ENCODE measurements at regions not wholly inside any gene's neighbourhood (a gene's known extent, or its start where the extent isn't known, plus 50 kb on each side); places are given as distances from the start of the nearest gene placed in this dataset.

GRCh38 chr3:31013843-31014242 is 119.4 kb upstream of the GADL1 start:
- ATAC-seq (ENCODE audit: low FRiP score in 2 of 2) = peak in 1 of 2 donors; percentile 28
- Histone ChIP-seq H3K4me3 (no peak overlapping the region), H3K27ac (no peak overlapping the region), H3K36me3 (no peaks in the 10 kb centered on the region), H3K27me3 (no peaks in the 10 kb centered on the region), H3K4me1 (peaks cover 0 to 5% (median 0%) of the 10 kb centered on the region in 4 donors), H3K9me3 (no peaks in the 10 kb centered on the region)
- DNase-seq = no peak
- no peak for TF ChIP-seq POLR2AphosphoS5 (IDR thresholded peaks at IDR 0.05)
- no peak for TF ChIP-seq EP300 (IDR thresholded peaks at IDR 0.05)
- no peak for TF ChIP-seq POLR2A (IDR thresholded peaks at IDR 0.05)
- no peak for TF ChIP-seq CTCF (IDR thresholded peaks at IDR 0.05)

GRCh38 chr3:31014317-31015040 is 120.0 kb upstream of the GADL1 start:
- 84 to 87% methylated on average over 8 of the region's 8 CpGs for WGBS, 2 donors
- H3K27ac ChIP-seq = no peak overlapping the region
- TF ChIP-seq POLR2A (IDR thresholded peaks at IDR 0.05) = no peak
- TF ChIP-seq CTCF (IDR thresholded peaks at IDR 0.05) = no peak
- no peak for TF ChIP-seq POLR2AphosphoS5 (IDR thresholded peaks at IDR 0.05)
- TF ChIP-seq EP300 (IDR thresholded peaks at IDR 0.05) = no peak
- H3K36me3 ChIP-seq = no peaks in the 10 kb centered on the region
- no peaks in the 10 kb centered on the region for H3K9me3 ChIP-seq
- no peak overlapping the region for H3K4me3 ChIP-seq
- H3K4me1 ChIP-seq = peaks cover 0 to 5% (median 0%) of the 10 kb centered on the region in 4 donors
- no peaks in the 10 kb centered on the region for H3K27me3 ChIP-seq
- DNase-seq (no peak), ATAC-seq (ENCODE audit: low FRiP score in 2 of 2) (no peak)

- no peak for DNase-seq
- ATAC-seq (ENCODE audit: low FRiP score in 2 of 2) = no peak
- Histone ChIP-seq H3K9me3 (no peaks in the 10 kb centered on the region), H3K36me3 (no peaks in the 10 kb centered on the region), H3K27me3 (no peaks in the 10 kb centered on the region), H3K4me1 (peaks cover 0 to 5% (median 0%) of the 10 kb centered on the region in 4 donors), H3K4me3 (no peak overlapping the region), H3K27ac (no peak overlapping the region)
- TF ChIP-seq POLR2A (IDR thresholded peaks at IDR 0.05) = no peak
- no peak for TF ChIP-seq EP300 (IDR thresholded peaks at IDR 0.05)
- TF ChIP-seq POLR2AphosphoS5 (IDR thresholded peaks at IDR 0.05) = no peak
- no peak for TF ChIP-seq CTCF (IDR thresholded peaks at IDR 0.05)
- WGBS, 2 donors = 69 to 79% methylated on average over 2 of the region's 2 CpGs
Measured at GRCh38 chr3:31016196-31016595, 121.7 kb upstream of the GADL1 start.

- TF ChIP-seq EP300 (IDR thresholded peaks at IDR 0.05) (no peak), POLR2A (IDR thresholded peaks at IDR 0.05) (no peak), POLR2AphosphoS5 (IDR thresholded peaks at IDR 0.05) (no peak), CTCF (IDR thresholded peaks at IDR 0.05) (no peak)
- peaks cover 0 to 5% (median 0%) of the 10 kb centered on the region in 4 donors for H3K4me1 ChIP-seq
- no peak overlapping the region for H3K4me3 ChIP-seq
- H3K27me3 ChIP-seq = no peaks in the 10 kb centered on the region
- no peak for DNase-seq
- no peaks in the 10 kb centered on the region for H3K36me3 ChIP-seq
- H3K9me3 ChIP-seq = peaks cover 0 to 11% (median 7%) of the 10 kb centered on the region in 4 donors
- H3K27ac ChIP-seq = no peak overlapping the region
- no peak for ATAC-seq (ENCODE audit: low FRiP score in 2 of 2)
Measured at GRCh38 chr3:31022716-31023115, 128.3 kb upstream of the GADL1 start.

GRCh38 chr3:31025541-31025940 is 131.1 kb upstream of the GADL1 start:
- H3K36me3 ChIP-seq = no peaks in the 10 kb centered on the region
- no peak overlapping the region for H3K4me3 ChIP-seq
- H3K27ac ChIP-seq = no peak overlapping the region
- ATAC-seq (ENCODE audit: low FRiP score in 2 of 2) (no peak), DNase-seq (no peak)
- TF ChIP-seq CTCF (IDR thresholded peaks at IDR 0.05) = no peak
- no peak for TF ChIP-seq EP300 (IDR thresholded peaks at IDR 0.05)
- peaks cover 0 to 21% (median 11%) of the 10 kb centered on the region in 4 donors for H3K9me3 ChIP-seq
- H3K27me3 ChIP-seq = no peaks in the 10 kb centered on the region
- H3K4me1 ChIP-seq = peaks cover 0 to 3% (median 0%) of the 10 kb centered on the region in 4 donors
- 81 to 84% methylated on average over 2 of the region's 2 CpGs for WGBS, 2 donors
